ENCODE measurements at regions not wholly inside any gene's neighbourhood (a gene's known extent, or its start where the extent isn't known, plus 50 kb on each side); places are given as distances from the start of the nearest gene placed in this dataset.
"Not testable (repeated sequence)": the region's sequence is repeated elsewhere in the genome, so short reads cannot be mapped to it uniquely, and the experiment has no call there.

DNA sequence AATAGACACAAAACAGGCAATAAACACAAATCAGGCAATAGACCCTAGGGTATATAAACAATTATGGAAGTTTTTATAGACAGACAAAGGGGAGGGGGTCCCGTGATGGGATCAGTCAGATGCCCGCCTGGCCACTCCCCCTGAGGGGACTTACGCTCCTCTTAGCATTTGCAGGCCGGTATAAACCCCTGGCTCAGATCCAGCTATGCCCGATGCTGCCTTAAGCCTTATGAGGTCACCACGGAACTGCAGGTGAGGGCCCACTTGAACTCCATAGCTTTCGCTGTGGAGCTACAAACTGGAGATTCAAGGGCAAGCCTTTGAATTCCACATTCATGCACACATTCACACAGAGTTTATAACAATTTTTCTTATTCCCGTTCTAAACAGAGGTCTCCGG, 340.5 kb upstream of the USP9Y start:
- DNase-seq, result no peak

DNA sequence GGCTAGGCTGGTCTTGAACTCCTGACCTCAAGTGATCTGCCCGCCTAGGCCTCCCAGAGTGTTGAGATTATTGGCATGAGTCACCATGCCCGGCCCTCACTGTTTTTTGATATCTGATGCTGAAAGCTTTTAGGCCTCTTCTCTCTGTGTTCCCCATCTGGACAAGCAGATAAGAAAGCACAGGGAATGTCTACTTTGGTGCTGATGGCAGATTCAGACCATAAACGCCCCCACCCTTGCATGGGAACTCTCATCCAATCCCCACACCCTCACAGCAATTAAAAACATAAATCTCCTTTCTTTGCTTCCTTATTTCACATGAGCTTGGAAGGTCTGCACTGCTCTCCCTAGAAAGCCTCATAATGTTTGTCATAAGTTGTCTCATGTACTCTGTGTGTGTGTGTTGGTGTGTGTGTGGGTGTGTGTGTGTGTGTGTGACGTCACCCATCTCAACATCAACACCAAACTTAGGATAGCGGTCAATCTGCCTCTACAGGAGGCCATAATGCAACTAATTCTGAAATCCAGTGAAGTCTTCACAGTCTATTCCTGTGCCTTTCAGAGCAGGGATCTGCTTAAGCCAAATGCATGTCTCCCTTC, 335.6 kb upstream of the USP9Y start:
- no peak for DNase-seq

DNA sequence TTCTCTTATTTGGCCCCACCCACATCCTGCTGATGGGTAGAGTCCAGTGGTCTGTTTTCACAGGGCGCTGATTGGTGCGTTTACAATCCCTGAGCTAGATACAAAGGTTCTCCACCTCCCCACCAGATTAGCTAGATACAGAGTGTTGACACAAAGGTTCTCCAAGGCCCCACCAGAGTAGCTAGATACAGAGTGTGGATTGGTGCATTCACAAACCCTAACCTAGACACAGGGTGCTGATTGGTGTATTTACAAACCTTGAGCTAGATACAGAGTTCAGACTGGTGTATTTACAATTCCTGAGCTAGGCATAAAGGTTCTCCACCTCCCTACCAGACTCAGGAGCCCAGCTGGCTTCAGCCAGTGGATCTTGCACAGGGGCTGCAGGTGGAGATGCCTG, 326.4 kb upstream of the USP9Y start:
- DNase-seq, result not testable (repeated sequence)

DNA sequence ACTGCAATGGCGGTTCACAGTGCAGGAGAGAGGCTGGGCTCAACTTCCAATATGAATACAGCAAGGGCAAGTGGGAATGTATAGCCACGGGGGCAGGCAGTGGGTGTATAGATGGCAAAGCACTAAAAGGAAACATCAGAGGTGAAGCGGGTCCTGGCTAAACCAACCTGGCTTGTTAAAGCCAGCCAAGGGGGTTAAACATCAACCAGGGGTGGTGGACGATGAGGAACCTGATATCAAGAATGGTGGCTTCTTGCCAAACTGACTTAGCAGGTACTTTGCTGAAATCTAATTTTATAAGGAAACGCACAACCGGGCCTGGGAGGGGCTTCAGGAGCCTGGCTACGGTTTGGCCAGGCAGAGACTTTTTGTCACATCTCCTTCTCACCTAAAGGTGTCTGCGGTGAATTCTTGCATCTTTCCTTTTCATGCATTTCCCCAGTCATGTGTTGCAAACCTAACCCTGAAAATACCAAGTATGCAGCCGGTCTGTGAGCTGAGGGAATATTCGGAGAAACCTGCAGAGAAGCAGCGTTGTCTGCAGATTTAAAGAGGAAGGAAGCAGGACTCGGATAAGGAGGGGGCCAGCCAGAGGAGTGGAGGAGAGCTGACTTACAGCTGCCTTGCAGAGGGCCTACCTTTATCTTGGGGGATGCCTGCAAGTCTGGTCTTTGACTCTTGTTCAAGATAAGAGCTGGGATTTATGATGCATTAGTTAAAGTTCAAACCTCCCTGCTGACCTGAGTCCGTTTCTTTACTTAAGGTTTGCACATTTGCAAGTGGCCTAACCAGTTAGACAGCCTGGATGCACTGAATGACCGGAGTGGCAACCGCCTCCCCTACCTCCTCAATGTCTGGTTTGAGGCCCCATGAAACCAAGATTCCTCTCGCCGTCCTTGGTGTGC, 309.1 kb upstream of the USP9Y start:
- not testable (repeated sequence) for DNase-seq

DNA sequence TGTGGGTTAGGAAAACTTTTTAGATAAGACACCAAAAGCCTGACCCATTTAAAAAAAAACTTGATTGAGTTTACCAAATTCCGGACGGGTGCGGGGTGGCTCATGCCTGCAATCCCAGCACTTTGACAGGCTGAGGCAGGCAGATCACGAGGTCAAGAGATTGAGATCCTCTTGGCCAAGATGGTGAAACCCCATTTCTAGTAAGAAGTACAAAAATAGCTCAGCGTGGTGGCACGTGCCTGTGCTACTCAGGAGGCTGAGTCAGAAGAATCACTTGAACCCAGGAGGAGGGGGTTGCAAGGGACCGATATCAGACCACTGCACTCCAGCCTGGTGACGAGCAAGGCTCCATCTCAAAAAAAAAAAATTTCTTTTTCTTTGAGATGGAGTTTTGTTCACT, 307.8 kb upstream of the USP9Y start:
- no peak for DNase-seq

DNA sequence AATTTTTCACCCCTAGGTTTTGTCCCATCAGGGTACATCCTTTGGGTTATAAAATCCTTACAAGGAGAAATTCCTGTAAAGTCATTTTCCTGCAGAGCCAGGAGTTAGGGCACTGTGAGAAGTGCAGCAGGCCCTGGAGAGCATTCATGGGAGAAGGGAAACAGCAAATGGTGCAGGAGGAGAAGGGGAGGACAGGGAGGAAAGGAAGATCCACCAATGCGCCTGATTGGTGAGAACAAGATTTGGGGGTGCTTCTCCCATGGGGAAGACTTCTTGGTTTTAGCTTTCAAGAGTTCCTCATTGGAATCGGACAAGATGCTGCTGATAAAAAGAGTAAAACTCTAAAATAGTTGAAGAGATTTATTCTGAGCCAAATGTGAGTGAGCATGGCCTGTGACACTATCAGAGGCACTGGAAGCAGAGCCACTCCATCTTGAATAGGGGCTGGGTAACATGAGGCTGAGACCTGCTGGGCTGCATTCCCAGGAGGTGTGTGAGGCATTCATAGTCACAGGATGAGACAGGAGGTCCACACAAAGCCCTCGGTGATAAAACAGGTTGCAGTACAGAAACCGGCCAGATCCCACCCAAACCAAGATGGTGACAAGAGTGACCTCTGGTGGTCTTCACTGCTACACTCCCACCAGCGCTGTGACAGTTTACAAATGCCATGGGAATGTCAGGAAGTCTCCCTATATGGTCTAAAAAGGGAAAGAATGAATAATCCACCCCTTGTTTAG, 305.5 kb upstream of the USP9Y start:
- DNase-seq, result not testable (repeated sequence)

DNA sequence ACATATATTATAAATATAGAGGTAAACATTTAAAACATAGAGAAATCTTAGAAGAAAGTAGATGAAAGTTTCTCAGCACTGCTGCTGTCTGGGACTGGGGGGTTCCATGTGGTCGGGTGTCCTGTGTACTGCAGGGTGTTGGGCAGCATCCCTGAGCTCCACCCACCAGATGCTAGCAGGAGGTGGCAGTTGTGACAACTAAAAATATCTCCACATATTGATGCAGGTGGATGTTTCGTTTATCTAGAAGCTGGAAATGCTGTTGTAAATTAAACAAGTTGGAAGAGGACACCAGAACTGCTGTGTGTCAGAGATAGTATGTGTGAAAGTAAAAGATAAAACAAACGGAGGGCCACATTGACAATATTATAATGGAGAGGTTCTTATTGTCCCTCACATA, 297.1 kb upstream of the USP9Y start:
- DNase-seq, result no peak

DNA sequence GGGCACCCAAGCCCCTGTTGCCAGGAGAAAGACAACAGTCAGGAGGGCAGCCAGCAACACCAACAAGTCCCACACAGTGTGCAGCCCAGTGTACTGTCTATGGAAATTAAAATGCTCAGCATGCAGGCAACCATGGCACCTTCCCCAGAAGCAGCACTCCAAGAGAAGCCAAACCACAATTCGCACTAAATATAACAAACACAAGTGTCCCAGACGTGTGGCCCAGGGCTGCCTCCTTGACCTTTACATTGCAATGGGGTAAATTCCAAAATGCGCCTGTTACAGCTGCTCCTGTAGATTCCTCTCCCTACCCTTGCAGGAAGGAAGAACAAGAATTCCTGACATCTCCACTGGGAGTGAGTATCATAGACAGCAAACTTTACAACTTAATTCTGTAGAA, 292.8 kb upstream of the USP9Y start:
- no peak for DNase-seq

DNA sequence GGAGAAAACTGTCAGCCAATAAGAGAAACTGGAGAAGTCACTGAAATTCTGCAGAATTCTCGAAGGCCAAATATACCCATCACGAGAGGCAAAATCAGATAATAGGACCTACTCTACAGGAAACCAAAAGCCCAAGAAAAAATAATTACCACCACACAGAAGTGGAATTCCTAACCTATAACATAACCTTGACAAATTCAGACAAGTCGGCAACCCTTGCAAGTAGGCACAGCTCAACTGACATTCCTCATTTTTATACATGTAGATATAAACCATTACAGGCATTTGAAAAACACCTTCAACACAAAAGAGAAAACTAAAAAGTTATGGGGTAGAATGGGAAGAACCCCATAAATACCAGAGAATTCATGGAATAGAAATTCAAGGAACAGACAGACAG, 290.3 kb upstream of the USP9Y start:
- no peak for DNase-seq

DNA sequence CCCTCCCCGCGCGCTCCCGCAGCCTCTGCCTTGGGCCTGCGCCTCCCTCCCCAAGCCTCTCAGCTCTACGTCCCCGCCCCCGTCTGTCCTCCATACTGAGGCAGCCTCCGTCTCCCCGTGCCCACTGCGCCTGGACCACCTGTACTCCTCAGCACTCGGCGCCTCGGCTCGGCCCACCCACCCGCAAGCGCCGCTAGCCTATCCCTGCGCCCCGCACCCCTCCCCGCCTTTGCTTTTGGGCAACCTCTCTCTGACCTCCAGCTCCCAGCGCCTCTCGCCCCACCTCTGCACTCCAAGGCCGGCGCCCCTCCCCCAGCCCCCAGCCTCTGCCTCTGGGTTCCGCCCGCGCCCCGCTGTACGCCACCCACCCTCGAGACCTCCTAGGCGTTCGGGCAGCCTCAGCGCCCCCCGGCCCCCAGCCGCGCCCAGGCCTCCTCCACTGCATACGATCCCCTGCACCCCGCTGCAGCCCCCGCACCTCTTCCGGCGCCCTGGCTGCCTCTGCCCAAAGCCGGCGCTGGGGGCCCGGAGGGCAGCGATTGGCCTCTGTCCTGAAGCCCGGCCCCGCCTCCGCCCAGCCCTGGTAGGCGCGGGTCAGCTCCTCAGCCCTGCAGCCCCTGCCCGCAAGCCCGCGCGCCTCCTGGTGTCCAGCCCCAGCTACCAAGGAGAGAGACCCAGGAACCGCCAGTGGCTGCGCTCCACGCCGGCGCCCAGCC, 279.8 kb upstream of the USP9Y start:
- no peak for DNase-seq

DNA sequence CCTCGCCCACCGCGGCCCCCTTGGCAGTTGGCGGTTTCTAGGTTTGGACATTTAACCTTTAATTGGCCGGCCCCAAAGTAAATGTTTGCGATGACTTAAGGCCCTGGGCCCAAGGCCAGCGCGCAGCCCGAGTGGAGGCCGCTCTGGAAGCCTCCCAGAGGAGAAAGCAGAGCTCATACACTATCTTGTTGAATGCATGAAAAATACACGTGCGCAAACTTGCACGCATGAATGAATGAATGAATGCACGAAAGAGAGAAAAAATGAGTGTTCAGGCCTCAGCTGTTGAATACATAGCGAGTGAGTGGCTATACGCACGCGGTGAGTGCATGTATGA, 279.3 kb upstream of the USP9Y start:
- no peak for DNase-seq

DNA sequence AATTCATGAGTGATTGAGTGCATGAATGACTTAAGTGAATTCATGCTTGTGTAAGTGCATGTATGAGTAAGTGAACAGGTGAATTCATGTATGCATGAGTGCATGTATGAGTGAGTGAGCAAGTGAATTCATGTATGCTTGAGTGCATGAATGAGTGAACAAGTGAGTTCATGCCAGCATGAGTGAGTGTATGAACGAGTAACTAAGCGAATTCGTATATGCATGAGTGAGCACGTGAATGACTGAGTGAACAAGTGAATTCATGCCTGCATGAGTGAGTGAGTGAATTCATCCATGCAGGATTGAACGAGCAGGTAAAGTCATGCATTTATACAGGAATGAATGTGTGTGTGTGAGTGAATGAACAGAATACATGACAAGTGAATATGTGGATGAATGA, 278.5 kb upstream of the USP9Y start:
- no peak for DNase-seq

DNA sequence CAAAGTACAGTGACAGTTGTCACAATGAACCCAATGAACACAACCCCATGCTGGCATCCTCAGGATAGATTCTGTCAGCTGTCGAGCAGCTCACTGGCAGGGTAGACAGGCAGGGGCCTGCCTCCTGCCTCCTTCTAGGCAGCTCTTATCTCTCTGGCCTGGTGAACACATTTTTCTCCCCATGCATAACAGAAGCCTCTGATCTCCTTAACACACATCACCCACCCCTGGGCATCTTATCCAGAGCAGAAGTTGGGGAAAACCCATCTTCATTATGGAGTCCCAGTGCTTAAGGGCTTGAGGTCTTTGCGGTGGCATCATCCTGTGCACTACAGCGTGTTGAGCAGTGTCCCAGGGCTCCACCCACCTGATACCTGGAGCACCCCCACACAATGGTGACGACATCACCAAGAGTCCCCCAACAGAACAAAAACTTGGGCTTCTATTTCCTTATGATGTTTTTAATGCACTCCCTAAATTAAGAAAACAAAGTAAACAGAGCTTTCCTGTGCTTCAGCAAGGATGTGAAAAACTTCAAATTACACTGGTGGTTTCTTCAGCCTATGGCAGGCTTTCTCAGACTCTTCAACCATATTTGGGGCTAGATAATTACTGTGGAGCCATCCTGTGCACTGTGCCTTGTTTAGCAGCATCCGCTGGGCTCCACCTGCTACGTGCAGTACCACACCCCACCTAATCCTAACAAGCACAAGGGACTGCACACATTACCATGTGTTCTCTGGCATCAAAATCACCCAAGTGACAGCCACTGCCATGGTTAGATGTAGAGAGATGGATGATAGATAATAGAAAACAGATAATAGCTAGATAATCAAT, 277.4 kb upstream of the USP9Y start:
- no peak for DNase-seq

DNA sequence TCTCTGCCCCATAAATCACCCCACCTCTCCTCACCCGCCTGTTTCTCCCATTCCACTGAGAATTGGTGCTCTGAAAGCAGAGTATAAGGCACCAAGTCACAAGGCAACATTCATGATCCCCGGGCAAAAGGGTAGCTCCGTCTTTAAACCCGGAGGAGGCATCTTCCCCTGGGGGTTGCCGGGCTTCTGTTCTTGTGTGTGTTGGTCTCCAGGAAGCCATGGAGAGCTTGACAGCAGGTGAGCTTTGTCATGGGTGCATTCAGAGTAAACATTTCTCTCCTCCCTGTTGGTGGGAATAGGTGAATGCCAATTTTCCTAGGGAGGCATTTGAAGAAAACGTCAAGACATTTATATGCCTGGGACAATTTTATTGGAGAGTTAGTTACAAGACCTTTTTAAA, 275.5 kb upstream of the USP9Y start:
- DNase-seq, result no peak

DNA sequence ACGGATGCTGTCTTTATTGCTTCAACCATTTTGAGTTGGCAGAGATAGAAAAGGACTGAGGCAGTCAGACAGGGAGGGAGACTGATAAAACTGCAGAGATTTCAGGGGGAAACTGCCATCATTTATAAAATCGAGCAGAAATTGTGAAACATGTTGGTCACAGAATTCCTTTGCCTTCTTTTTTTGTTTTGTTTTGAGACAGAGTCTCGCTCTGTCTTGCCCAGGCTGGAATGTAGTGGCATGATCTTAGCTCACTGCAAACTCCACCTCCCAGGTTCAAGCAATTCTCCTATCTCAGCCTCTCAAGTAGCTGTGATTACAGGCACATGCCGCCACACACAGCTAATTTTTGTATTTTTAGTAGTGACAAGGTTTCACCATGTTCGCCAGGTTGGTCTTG, 273.7 kb upstream of the USP9Y start:
- DNase-seq, result no peak

DNA sequence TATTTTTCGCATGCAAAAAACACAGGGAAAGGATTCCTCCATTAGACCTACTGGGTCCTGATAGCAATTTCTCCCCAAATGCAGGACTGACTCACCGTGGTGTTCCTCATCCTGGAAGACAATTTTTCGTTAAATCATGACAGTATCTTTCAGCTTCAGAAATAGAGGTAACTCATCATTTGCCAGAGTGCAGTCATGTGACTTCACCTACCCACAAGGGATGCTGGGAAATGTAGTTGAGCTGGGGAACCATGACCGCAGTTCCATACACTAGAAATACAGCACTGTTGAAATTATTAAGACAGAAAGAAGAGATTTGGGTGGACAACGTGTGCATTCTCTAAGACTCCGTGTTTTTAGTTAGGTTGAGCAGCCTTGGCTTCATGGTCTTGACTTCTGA, 269.5 kb upstream of the USP9Y start:
- DNase-seq, result no peak

DNA sequence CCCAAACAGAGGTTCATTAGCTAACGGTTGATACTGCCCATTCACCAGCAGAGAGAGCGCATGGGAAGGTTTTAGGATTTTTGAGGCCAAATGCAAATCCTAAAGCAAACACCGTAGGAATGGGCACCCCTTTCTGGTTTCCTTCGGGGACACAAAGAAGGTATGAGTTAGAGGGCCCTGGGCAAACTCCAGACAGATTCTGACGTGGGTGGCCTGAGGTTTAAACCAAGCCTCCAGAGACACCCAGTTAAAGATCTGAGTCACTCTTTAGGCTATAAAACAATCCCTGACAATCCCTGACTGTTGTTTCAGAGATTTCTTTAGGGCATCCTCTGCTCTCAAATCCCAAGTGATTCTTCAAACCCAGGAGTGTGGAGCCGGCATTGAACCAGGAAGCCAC, 262.2 kb upstream of the USP9Y start:
- DNase-seq, result not testable (repeated sequence)

DNA sequence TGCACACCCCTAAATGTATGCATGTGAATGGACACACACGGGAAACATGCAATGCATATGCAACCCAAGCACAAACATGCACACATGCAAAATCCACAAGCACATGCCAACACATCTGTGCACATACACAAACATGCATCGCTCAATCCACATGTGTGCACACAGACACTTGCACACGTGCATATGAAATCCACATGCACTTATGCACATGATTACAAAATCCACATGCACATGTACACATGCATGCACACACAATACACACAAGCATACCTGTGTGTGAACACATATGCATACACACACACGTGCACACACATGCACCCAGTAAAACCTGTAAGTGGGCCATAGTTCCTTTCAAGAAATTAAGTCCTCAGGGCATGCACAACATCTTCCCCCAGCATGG, 256.8 kb upstream of the USP9Y start:
- no peak for DNase-seq

DNA sequence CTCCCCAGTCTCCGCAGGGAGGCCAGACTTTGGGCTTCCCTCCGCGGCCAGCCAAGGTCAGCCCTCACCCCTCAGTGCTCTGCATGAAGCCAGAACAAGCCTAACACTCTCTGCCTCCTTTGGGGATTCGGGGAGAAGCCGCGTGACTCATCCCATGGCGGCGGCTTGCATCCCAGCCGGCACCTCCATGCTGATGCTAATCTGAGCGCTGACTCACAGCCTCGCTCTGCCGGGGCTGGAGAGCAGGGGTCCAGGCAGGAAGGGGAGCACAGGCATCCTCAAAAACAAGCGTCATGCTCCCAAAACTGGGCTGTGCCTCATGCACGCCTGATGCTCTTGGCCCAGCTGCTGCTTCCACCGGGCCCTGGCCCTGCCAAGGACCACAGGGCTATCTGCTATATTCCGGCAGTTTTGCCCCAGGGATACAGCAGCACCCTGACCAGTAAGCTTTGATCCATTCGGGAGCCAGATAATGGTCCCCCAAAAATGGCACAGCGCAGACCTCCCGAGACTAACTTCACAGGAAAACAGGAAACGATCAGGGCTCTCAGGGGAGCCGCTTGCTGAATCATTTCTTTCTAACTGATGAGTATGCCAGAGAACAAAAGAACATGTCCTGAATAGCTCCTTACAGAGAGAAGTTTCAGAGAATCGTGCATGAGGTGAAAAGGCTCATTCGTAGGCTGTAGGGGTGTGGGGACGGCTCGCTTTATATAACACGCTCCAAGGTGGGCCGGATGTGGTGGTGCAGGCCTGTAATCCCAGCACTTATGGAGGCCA, 254.4 kb upstream of the USP9Y start:
- DNase-seq, result not testable (repeated sequence)

DNA sequence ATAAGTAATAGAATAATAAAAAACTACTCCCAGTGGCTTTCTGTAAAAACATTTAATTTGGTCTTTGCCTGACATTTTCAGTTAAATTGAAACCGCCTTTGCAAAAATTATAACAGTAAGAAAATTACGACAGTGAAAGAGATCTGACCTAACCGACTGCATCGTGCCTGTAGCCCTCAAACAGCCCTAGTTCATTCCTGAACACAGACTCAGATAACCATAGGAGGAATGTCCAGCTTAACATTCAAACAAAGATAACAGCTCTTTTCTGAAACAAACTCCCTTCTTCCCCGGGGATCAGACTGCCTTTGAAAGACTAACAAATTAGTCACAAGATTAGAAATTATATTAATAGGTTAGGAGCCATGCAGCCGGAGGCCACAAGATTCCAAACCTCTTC, 252.5 kb upstream of the USP9Y start:
- not testable (repeated sequence) for DNase-seq

DNA sequence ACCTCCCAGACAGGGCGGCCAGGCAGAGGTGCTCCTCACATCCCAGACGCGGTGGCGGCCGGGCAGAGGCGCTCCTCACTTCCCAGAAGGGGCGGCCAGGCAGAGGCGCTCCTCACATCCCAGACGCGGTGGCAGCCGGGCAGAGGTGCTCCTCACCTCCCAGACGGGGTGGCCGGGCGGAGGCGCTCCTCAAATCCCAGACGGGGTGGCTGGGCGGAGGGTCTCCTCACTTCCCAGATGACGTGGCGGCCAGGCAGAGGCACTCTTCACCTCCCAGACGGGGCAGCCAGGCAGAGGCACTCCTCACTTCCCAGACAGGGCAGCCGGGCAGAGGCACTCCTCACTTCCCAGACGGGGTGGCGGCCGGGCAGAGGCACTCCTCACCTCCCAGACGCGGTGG, 247.7 kb upstream of the USP9Y start:
- DNase-seq, result not testable (repeated sequence)

DNA sequence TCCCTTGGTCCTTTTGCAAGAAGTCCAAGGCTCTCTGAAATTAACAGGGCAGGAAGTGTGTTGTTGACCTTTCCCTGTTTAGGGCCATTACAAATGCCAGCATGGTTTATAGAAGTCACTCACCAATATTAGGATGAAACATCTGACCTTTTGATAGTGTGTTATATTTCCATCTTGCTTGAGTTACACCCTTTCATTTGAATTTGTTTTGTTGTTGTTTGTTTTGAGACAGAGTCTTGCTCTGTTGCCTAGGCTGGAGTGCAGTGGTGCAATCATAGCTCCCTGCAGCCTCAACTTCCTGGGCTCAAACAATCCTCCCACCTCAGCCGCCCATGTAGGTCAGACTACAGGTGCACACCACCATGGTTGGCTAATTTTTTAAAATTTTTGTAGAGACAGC, 241.1 kb upstream of the USP9Y start:
- DNase-seq, result no peak

Data from NCI-H446 (cell line).